GM20000 (cell line): ENCODE measurements at regions not wholly inside any gene's neighbourhood (a gene's known extent, or its start where the extent isn't known, plus 50 kb on each side); places are given as distances from the start of the nearest gene placed in this dataset.
"Not testable (repeated sequence)": the region's sequence is repeated elsewhere in the genome, so short reads cannot be mapped to it uniquely, and the experiment has no call there.

Experiments
- DNase-seq: peaks from one replicate; pipeline ENCODE4 v3.0.0; 2012; ENCODE audit warnings: low spot score

DNA sequence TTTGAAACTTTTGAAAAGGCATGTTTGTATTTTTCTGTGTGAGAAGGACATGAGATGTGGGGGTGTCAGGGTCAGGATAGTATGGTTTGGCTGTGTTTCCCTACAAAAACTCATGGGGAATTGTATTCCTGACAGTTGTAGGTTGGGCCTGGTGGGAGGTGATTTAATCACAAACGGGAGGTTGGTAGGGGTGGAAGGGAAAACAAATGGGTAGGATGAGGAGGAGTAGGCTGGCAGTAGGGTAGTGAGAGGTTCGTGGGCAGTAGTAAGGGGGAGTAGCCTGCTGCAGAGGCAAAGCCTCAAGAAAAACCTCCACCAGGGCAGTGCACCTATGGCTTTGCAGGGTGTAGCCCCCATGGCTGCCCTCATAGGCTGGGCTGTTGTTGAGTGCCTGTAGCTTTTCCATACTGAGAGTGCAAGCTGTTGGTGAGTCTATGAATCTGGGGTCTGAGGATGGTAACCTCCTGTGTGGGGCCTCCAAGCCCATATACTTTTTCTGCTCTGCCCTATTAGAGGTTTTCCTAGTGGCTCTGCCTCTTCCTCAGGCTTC is 587.7 kb downstream of the CWH43 start:
- not testable (repeated sequence) for DNase-seq

DNA sequence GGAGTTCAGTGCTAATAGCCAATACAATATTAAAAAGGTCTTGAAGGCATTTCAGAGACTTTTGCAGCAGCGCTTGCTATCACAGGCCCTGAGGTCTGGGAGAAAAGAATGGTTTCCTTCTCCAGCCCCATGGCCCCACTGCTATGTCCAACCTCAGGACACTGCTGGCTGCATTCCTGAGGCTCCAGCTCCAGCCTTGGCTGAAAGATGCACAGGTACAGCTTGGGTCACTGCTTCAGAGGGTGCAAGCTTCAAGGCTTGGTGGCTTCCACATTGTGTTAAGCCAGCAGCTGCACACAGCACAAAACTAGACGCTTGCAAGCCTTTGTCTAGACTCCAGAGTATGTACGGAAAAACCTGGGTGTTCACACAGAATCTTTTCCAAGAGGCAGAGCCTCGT is 589.2 kb downstream of the CWH43 start:
- DNase-seq, result not testable (repeated sequence)

DNA sequence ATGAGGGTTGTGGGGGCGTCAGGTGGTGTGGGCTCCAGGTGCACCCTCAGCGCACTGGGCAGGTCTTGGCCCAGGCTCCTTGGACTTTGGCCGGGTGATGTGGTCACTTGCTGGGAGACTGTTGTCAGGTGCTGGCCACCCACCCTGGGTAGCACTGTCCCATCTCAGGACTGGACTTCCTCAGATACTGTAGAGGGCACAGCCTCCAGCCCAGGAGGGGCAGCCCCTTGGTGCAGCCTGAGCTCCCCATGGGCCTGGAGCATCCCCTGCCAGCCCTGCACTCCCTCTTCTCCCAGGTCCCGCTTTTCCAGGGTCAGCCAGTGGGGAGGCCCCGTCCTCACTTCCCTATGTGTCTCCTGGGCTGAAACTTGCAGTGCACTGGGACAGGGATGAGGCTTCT is 592.3 kb downstream of the CWH43 start:
- not testable (repeated sequence) for DNase-seq

DNA sequence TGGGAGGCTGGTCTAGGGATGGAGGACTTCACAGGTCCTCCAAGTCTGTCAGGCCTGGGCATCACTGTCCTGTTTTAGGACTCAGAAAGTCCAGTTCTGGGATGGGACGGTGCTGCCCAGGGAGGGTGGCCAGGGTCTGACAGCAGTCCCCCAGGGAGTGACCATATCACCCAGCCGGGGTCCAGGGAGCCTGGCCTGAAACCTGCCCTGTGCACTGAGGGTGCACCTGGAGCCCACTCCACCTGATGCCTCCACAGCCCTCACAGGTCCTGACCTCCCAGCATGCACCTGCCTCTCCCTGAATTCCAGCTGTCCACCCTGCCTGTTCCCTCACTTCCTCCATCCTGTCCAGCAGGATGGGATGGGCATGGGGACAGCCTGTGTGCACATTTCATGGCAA is 592.8 kb downstream of the CWH43 start:
- DNase-seq, result peak; percentile 1

DNA sequence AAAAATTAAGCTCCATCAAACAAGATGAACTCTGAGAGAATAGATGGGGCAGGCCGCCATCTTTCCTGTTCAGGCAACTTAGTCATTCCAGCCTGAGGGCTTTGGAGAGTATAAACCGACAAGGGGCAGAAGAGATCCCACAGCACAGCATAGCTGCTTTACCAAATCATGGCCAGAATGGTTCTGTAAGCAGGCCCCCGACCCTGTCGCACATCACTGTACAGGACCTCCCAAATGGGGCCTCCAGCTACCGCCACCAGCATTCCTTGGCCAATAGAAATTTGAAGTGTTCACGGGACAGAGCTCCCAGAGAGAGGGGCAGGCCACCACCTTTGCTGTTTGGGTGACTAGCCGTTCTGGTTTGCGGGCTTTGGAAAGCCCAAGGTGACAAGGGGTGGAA is 594.1 kb downstream of the CWH43 start:
- not testable (repeated sequence) for DNase-seq

DNA sequence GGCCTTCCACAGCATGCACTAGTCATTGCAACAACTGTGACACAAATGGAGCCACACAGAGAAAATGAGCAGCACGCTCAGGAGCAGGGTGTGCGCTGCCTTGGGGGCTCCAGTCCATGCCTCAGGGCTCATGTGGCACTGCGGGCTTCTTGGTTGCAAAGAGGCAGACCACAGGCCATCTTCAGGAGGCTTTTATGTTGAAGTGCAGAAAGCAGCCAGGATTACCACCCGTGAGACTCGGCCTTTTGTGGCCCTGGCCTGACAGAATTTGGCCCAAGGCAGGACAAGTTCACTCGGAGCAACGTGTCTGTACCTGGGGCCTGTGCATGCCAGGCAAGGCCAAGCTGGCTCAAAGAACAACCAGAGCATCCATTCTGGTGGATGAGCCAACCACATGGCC is 602.3 kb downstream of the CWH43 start:
- not testable (repeated sequence) for DNase-seq

DNA sequence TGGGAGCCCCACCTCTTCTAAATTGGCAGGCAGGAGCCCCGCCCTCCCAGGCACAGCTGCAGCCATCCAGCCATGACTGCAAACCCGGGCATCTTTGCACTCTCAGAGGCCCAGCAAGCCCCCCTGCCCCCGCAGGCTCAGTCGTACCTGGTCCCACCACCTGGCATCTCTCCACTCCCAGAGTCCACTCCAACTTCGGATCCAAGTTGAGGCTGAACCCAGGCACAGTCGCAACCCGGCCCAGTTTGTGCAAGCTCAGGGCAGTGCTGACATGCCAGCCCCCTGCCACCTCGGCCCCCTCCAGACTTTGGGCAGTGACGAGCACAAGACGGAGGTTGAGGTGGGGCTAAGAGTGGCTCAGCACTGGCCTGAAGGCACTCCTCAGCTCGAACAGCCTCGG is 632.4 kb downstream of the CWH43 start:
- DNase-seq, result not testable (repeated sequence)

DNA sequence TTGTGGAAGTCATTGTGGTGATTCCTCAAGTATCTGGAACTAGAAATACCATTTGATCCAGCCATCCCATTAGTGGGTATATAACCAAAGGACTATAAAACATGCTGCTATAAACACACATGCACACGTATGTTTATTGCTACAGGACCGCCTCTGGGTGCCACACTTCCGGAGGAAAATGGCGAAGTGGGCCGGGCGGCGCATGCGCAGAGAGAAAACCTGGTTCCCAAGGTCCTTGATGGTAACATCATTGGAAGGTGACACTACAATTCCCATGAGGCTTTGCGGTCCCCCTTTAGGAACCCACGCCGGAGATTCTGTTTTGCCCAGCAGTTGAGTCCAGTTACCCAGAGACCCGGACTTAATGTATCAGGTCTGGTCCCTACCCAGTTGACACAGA is 640.4 kb downstream of the CWH43 start:
- DNase-seq, result not testable (repeated sequence)
